ENCODE measurements at regions not wholly inside any gene's neighbourhood (a gene's known extent, or its start where the extent isn't known, plus 50 kb on each side); places are given as distances from the start of the nearest gene placed in this dataset.

DNA sequence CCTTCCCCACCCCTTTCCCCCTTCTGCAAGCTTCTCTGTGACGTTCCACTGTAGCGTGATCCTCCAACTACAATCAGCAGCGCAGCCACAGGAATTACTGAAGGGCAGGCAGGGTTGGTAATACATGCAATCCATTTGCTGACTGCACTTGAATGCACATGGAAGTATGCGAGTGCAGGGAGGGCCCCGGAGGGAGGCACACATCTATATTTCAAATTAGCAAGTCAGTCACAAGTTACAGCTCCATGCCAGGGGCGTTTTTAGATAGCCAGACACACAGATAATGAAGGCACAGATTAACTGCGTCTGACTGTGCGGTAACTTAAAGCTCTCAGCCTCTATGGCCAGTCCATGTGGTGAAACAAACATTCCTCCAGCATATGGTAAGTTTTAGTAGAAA is 209.2 kb upstream of the GATA6 start:
- Histone ChIP-seq H3K36me3 (ENCODE audit: low read length) (no peaks in the 10 kb centered on the region), H3K4me2 (ENCODE audit: low read depth, low read length, poor library complexity, severe bottlenecking) (no peak overlapping the region), H4K20me1 (ENCODE audit: low read depth, low read length) (no peaks in the 10 kb centered on the region), H3F3A (ENCODE audit: insufficient read depth) (no peaks in the 10 kb centered on the region), H3K79me2 (ENCODE audit: insufficient read depth, low read length) (no peaks in the 10 kb centered on the region), H3K9me2 (replicated peaks; ENCODE audit: insufficient read depth, low read length) (no peaks in the 10 kb centered on the region), H3K9me3 (ENCODE audit: insufficient read depth, low read length) (no peaks in the 10 kb centered on the region), H3K4me3 (ENCODE audit: insufficient read depth, low read length, poor library complexity, severe bottlenecking) (no peak overlapping the region), H3K9ac (ENCODE audit: low read length) (no peak overlapping the region), H2AFZ (ENCODE audit: low read depth, low read length, severe bottlenecking) (no peak overlapping the region), H3K27ac (ENCODE audit: low read depth, low read length) (no peak overlapping the region), H3K27me3 (ENCODE audit: low read length) (no peaks in the 10 kb centered on the region)
- TF ChIP-seq, protein P1, sequence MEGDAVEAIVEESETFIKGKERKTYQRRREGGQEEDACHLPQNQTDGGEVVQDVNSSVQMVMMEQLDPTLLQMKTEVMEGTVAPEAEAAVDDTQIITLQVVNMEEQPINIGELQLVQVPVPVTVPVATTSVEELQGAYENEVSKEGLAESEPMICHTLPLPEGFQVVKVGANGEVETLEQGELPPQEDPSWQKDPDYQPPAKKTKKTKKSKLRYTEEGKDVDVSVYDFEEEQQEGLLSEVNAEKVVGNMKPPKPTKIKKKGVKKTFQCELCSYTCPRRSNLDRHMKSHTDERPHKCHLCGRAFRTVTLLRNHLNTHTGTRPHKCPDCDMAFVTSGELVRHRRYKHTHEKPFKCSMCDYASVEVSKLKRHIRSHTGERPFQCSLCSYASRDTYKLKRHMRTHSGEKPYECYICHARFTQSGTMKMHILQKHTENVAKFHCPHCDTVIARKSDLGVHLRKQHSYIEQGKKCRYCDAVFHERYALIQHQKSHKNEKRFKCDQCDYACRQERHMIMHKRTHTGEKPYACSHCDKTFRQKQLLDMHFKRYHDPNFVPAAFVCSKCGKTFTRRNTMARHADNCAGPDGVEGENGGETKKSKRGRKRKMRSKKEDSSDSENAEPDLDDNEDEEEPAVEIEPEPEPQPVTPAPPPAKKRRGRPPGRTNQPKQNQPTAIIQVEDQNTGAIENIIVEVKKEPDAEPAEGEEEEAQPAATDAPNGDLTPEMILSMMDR (IDR thresholded peaks at IDR 0.05; ENCODE audit: insufficient read depth, low read length, poor library complexity, severe bottlenecking): no peak
- TF ChIP-seq EZH2phosphoT487 (conservative IDR thresholded peaks at IDR 0.05; ENCODE audit: low read length): no peak

DNA sequence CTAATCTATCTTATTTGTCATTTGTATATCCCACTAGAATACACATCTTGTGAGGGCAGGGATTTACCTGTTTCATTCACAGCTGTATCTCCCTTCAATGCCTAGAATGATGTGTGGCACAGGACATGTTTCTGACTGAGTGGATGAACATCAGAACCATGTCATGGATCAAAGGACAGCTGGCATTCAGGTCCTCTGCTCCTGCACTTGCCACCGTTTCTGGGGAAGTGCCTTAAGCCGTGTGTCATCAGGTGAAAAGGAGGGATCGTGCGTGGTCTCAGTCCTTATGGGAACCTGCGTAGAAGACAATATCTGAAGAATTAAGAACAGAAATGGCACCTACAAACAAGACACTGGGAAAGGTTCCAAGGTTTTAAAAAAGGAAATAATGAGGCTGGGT is 206.1 kb upstream of the GATA6 start:
- TF ChIP-seq, protein P1 (IDR thresholded peaks at IDR 0.05; ENCODE audit: insufficient read depth, low read length, poor library complexity, severe bottlenecking): no peak
- TF ChIP-seq EZH2phosphoT487 (conservative IDR thresholded peaks at IDR 0.05; ENCODE audit: low read length): no peak
- H3F3A ChIP-seq (ENCODE audit: insufficient read depth): no peaks in the 10 kb centered on the region
- H2AFZ ChIP-seq (ENCODE audit: low read depth, low read length, severe bottlenecking): no peak overlapping the region
- no peaks in the 10 kb centered on the region for H3K9me2 ChIP-seq (replicated peaks; ENCODE audit: insufficient read depth, low read length)
- H4K20me1 ChIP-seq (ENCODE audit: low read depth, low read length): no peaks in the 10 kb centered on the region
- H3K79me2 ChIP-seq (ENCODE audit: insufficient read depth, low read length): no peaks in the 10 kb centered on the region
- no peak overlapping the region for H3K27ac ChIP-seq (ENCODE audit: low read depth, low read length)
- no peaks in the 10 kb centered on the region for H3K27me3 ChIP-seq (ENCODE audit: low read length)
- no peak overlapping the region for H3K9ac ChIP-seq (ENCODE audit: low read length)
- no peaks in the 10 kb centered on the region for H3K9me3 ChIP-seq (ENCODE audit: insufficient read depth, low read length)
- no peaks in the 10 kb centered on the region for H3K36me3 ChIP-seq (ENCODE audit: low read length)
- H3K4me3 ChIP-seq (ENCODE audit: insufficient read depth, low read length, poor library complexity, severe bottlenecking): no peak overlapping the region
- no peak overlapping the region for H3K4me2 ChIP-seq (ENCODE audit: low read depth, low read length, poor library complexity, severe bottlenecking)

DNA sequence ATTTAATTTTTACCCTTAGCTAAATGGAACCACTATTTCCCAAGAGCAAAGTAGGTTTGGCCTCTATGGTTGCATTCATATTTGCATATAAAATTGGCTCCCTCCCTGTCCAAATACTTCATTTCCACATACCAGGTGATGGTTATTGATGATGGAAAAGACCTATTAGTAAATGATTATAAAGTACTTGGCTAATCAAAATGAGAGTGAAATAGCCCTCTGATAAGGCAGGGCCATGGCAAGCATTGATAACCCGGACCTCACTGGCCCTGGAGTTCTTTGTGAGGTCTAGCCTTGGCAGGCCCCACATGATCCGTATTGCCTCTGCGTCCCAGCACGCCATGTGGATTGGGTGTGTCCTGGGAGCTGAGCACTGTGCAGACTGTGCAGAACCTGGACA is 201.1 kb upstream of the GATA6 start:
- Histone ChIP-seq H3K9me2 (replicated peaks; ENCODE audit: insufficient read depth, low read length) (no peaks in the 10 kb centered on the region), H3K9ac (ENCODE audit: low read length) (no peak overlapping the region), H3K27ac (ENCODE audit: low read depth, low read length) (no peak overlapping the region), H3K79me2 (ENCODE audit: insufficient read depth, low read length) (no peaks in the 10 kb centered on the region), H3K27me3 (ENCODE audit: low read length) (0 out of 2 replicates have a peak, but pooled peaks cover 3% of the 10 kb centered on the region), H3F3A (ENCODE audit: insufficient read depth) (no peaks in the 10 kb centered on the region), H3K9me3 (ENCODE audit: insufficient read depth, low read length) (no peaks in the 10 kb centered on the region), H3K4me3 (ENCODE audit: insufficient read depth, low read length, poor library complexity, severe bottlenecking) (no peak overlapping the region), H3K4me2 (ENCODE audit: low read depth, low read length, poor library complexity, severe bottlenecking) (no peak overlapping the region), H4K20me1 (ENCODE audit: low read depth, low read length) (no peaks in the 10 kb centered on the region), H3K36me3 (ENCODE audit: low read length) (no peaks in the 10 kb centered on the region), H2AFZ (ENCODE audit: low read depth, low read length, severe bottlenecking) (no peak overlapping the region)
- no peak for TF ChIP-seq EZH2phosphoT487 (conservative IDR thresholded peaks at IDR 0.05; ENCODE audit: low read length)
- TF ChIP-seq, protein P1 (IDR thresholded peaks at IDR 0.05; ENCODE audit: insufficient read depth, low read length, poor library complexity, severe bottlenecking): no peak
